HG02610 (cell line): ENCODE measurements at regions not wholly inside any gene's neighbourhood (a gene's known extent, or its start where the extent isn't known, plus 50 kb on each side); places are given as distances from the start of the nearest gene placed in this dataset.
A peak's percentile ranks its signal among the peaks of the same experiment; 100 is the strongest.
"Not testable (repeated sequence)": the region's sequence is repeated elsewhere in the genome, so short reads cannot be mapped to it uniquely, and the experiment has no call there.

Source experiments
- ATAC-seq: cut with Tn5 transposase; IDR thresholded peaks from one replicate; pipeline ENCODE4 v1.9.1; 2021; ENCODE audit warnings: mild to moderate bottlenecking, moderate library complexity; ENCODE audit not compliant: unreplicated experiment

GRCh38 chr13:52565324-52565723 lies 76.9 kb upstream of the HNRNPA1L2 start:
- ATAC-seq, result peak; percentile 94

GRCh38 chr13:52569904-52570602 lies 72.2 kb upstream of the HNRNPA1L2 start:
- ATAC-seq, result not testable (repeated sequence)

- not testable (repeated sequence) for ATAC-seq
Measured at GRCh38 chr13:52571163-52571562, 71.1 kb upstream of the HNRNPA1L2 start.

- ATAC-seq, result peak; percentile 60
Measured at GRCh38 chr13:52582962-52583361, 59.3 kb upstream of the HNRNPA1L2 start.
